Posterior cingulate gyrus (tissue), 11 donors: ENCODE measurements at regions not wholly inside any gene's neighbourhood (a gene's known extent, or its start where the extent isn't known, plus 50 kb on each side); places are given as distances from the start of the nearest gene placed in this dataset.
A peak's percentile ranks its signal among the peaks of the same experiment; 100 is the strongest.

Source experiments
- DNase-seq, 10 donors: peaks; one replicate each; pipeline versions ENCODE4 v3.0.0 to v3.0.0-alpha.2; 2020 to 2021; ENCODE audit warnings: mixed read lengths in 3 of 10
- intact Hi-C: fragments of 100-400 bp; cut with DNase I; formaldehyde crosslinking; loops from one replicate; pipeline ENCODE4 v1.15.1; 2023

GRCh38 chr2:67650291-67651133 is 253.4 kb downstream of the ETAA1 start:
- intact Hi-C loops: no loop called here
- peak; percentile 19 to 92 (median 48) for DNase-seq

GRCh38 chr2:67651565-67651964 is 254.4 kb downstream of the ETAA1 start:
- no peak for DNase-seq
- intact Hi-C loops: no loop called here

GRCh38 chr2:67652679-67653078 is 255.5 kb downstream of the ETAA1 start:
- DNase-seq: no peak
- intact Hi-C loops: no loop called here

- intact Hi-C loops: no loop called here
- DNase-seq: no peak
Observed at GRCh38 chr2:67656875-67657274, 259.7 kb downstream of the ETAA1 start.

GRCh38 chr2:67658820-67659219 is 261.7 kb downstream of the ETAA1 start:
- intact Hi-C loops: no loop called here
- DNase-seq: no peak

GRCh38 chr2:67660015-67660602 is 263.0 kb downstream of the ETAA1 start:
- intact Hi-C loops: no loop called here
- no peak for DNase-seq

GRCh38 chr2:67660871-67661270 is 263.7 kb downstream of the ETAA1 start:
- DNase-seq: no peak
- intact Hi-C loops: no loop called here

GRCh38 chr2:67662222-67662621 is 265.1 kb downstream of the ETAA1 start:
- no peak for DNase-seq
- intact Hi-C loops: no loop called here

GRCh38 chr2:67663776-67664175 is 266.6 kb downstream of the ETAA1 start:
- intact Hi-C loops: no loop called here
- DNase-seq: no peak

GRCh38 chr2:67666386-67667053 is 269.4 kb downstream of the ETAA1 start:
- no peak for DNase-seq
- intact Hi-C loops: no loop called here

GRCh38 chr2:67667054-67667908 is 270.1 kb downstream of the ETAA1 start:
- intact Hi-C loops: no loop called here
- DNase-seq: no peak

GRCh38 chr2:67668538-67668937 is 271.4 kb downstream of the ETAA1 start:
- intact Hi-C loops: no loop called here
- no peak for DNase-seq

- intact Hi-C loops: no loop called here
Observed at GRCh38 chr2:67669168-67669567, 272.0 kb downstream of the ETAA1 start.

GRCh38 chr2:67669766-67670165 is 272.6 kb downstream of the ETAA1 start:
- DNase-seq: no peak
- intact Hi-C loops: no loop called here

More at GRCh38 chr2:67669168-67669567, 272.0 kb downstream of the ETAA1 start:
- no peak for DNase-seq

GRCh38 chr2:67670747-67671183 is 273.6 kb downstream of the ETAA1 start:
- intact Hi-C loops: no loop called here
- no peak for DNase-seq

- DNase-seq: no peak
- intact Hi-C loops: no loop called here
Observed at GRCh38 chr2:67671464-67672450, 274.6 kb downstream of the ETAA1 start.

GRCh38 chr2:67674668-67675067 is 277.5 kb downstream of the ETAA1 start:
- intact Hi-C loops: no loop called here
- DNase-seq: no peak

GRCh38 chr2:67684991-67685390 is 287.9 kb downstream of the ETAA1 start:
- intact Hi-C loops: no loop called here
- peak in 1 of 10 donors; percentile 8 for DNase-seq

GRCh38 chr2:67686254-67686653 is 289.1 kb downstream of the ETAA1 start:
- DNase-seq: no peak
- intact Hi-C loops: no loop called here
